KMS-11 (cell line): ENCODE measurements at regions not wholly inside any gene's neighbourhood (a gene's known extent, or its start where the extent isn't known, plus 50 kb on each side); places are given as distances from the start of the nearest gene placed in this dataset.

Source experiments
- H2AFZ ChIP-seq: fragments of 200-600 bp; sonication (generic); 2 replicates; pipeline ENCODE4 v1.6.1; 2016; ENCODE audit warnings: antibody characterized with exemption, mixed run types, low read depth
- H3K27ac ChIP-seq: fragments of 200-600 bp; sonication (generic); 2 replicates; pipeline ENCODE4 v1.6.1; 2016; ENCODE audit warnings: mild to moderate bottlenecking, mixed run types
- H3K27me3 ChIP-seq: fragments of 200-600 bp; sonication (generic); 2 replicates; pipeline ENCODE4 v1.6.1; 2017; ENCODE audit warnings: mild to moderate bottlenecking, low read depth, mixed run types, moderate library complexity; ENCODE audit not compliant: insufficient read depth
- H3K36me3 ChIP-seq: fragments of 200-600 bp; sonication (generic); 2 replicates; pipeline ENCODE4 v1.6.1; 2017; ENCODE audit warnings: mild to moderate bottlenecking, mixed run types; ENCODE audit not compliant: insufficient read depth
- H3K4me1 ChIP-seq: fragments of 200-600 bp; sonication (generic); 2 replicates; pipeline ENCODE4 v1.6.1; 2016; ENCODE audit warnings: mild to moderate bottlenecking, low read depth, mixed run types; ENCODE audit not compliant: poor library complexity, severe bottlenecking
- H3K4me2 ChIP-seq: fragments of 200-600 bp; sonication (generic); 2 replicates; pipeline ENCODE4 v1.7.0; 2016; ENCODE audit warnings: mild to moderate bottlenecking, mixed run types
- H3K4me3 ChIP-seq: fragments of 200-600 bp; sonication (generic); IDR thresholded peaks from 2 replicates; pipeline ENCODE4 v1.6.1; 2017; ENCODE audit warnings: low read depth, low read length, mixed read lengths; ENCODE audit not compliant: insufficient read depth
- H3K79me2 ChIP-seq: fragments of 200-600 bp; sonication (generic); 2 replicates; pipeline ENCODE4 v1.6.1; 2016; ENCODE audit warnings: low read depth, mixed run types; ENCODE audit not compliant: insufficient read depth
- H3K9ac ChIP-seq: fragments of 200-600 bp; sonication (generic); 2 replicates; pipeline ENCODE4 v1.6.1; 2016; ENCODE audit warnings: mild to moderate bottlenecking, mixed run types
- H4K20me1 ChIP-seq: fragments of 200-600 bp; sonication (generic); 2 replicates; pipeline ENCODE4 v1.6.1; 2016; ENCODE audit warnings: mild to moderate bottlenecking, mixed run types; ENCODE audit not compliant: insufficient read depth
- TF ChIP-seq, protein P1 (sequence below): fragments of 200-600 bp; sonication (generic); conservative IDR thresholded peaks from 2 replicates; pipeline ENCODE4 v1.6.1; 2017; ENCODE audit warnings: low read depth, mild to moderate bottlenecking, antibody characterized with exemption, low read length, moderate library complexity, mixed read lengths

- TF ChIP-seq, protein P1, sequence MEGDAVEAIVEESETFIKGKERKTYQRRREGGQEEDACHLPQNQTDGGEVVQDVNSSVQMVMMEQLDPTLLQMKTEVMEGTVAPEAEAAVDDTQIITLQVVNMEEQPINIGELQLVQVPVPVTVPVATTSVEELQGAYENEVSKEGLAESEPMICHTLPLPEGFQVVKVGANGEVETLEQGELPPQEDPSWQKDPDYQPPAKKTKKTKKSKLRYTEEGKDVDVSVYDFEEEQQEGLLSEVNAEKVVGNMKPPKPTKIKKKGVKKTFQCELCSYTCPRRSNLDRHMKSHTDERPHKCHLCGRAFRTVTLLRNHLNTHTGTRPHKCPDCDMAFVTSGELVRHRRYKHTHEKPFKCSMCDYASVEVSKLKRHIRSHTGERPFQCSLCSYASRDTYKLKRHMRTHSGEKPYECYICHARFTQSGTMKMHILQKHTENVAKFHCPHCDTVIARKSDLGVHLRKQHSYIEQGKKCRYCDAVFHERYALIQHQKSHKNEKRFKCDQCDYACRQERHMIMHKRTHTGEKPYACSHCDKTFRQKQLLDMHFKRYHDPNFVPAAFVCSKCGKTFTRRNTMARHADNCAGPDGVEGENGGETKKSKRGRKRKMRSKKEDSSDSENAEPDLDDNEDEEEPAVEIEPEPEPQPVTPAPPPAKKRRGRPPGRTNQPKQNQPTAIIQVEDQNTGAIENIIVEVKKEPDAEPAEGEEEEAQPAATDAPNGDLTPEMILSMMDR: no peak
- Histone ChIP-seq H3K4me1 (peaks cover 31% of the 10 kb centered on the region), H3K27ac (no peak overlapping the region)
These were observed 163.9 kb downstream of the TSEN15 start for GRCh38 chr1:184215274-184215925.

DNA sequence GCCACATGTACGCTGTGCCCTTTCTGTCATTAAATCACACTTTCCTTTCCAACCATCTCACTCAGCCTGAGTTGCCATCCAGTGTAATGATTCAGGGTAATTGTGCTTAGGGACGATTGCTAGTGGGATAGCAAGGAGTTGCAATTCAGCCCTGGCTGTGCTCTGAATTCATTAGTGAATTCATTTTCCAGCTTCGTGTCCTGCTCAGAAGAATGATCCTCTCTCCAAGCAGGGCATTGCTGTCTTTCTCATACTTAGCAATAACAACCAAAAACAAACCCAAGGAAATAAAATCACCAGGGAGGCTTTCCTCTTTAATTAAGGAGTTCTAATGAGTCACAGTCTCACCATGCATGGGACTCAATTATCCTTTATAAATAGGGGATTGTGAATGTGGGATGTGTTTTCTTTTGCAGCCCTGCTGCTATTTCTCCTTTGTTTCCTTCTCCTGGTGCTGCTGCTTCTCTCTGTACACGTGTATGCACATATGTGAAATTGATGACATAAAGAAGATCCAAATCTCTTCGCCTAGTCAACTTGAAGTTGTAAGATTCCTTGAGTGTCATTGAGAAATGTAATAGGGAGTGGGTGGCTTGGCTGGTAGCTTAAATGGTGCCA lies 167.0 kb downstream of the TSEN15 start:
- Histone ChIP-seq H3K79me2 (no peaks in the 10 kb centered on the region), H4K20me1 (no peaks in the 10 kb centered on the region), H3K4me1 (peaks cover 3% of the 10 kb centered on the region), H3K4me2 (no peak overlapping the region), H3K36me3 (no peaks in the 10 kb centered on the region), H3K4me3 (no peak overlapping the region), H3K27me3 (no peaks in the 10 kb centered on the region), H3K27ac (no peak overlapping the region), H3K9ac (no peak overlapping the region), H2AFZ (no peak overlapping the region)
- TF ChIP-seq, protein P1: no peak

More at GRCh38 chr1:184215274-184215925, 163.9 kb downstream of the TSEN15 start:
- H3K9ac ChIP-seq: no peak overlapping the region
- H3K4me3 ChIP-seq: no peak overlapping the region
- no peaks in the 10 kb centered on the region for H3K36me3 ChIP-seq
- no peaks in the 10 kb centered on the region for H4K20me1 ChIP-seq
- H2AFZ ChIP-seq: no peak overlapping the region
- no peaks in the 10 kb centered on the region for H3K27me3 ChIP-seq
- no peak overlapping the region for H3K4me2 ChIP-seq
- no peaks in the 10 kb centered on the region for H3K79me2 ChIP-seq

DNA sequence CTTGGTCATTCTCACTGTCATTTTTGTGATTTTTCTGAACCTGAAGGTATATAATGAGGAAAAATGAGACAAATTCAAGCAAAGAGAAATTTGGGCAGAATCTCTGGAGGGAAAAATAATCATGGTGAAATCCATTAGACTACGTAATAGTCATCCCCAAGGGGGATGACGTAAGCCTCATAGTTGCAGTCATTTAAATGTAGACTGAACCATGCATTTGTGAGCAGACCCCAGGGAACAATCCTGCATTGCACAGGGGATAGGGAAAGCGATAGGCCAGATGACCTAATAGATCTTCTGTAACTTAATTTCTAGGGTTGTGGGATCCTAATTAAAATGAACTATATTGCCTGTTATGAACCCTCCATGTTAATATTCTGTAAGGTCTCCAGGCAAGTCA lies 167.4 kb upstream of the C1orf21 start:
- H3K9ac ChIP-seq: no peak overlapping the region
- H3K79me2 ChIP-seq: no peaks in the 10 kb centered on the region
- H2AFZ ChIP-seq: no peak overlapping the region
- no peak overlapping the region for H3K4me3 ChIP-seq
- TF ChIP-seq, protein P1: no peak
- no peaks in the 10 kb centered on the region for H3K27me3 ChIP-seq
- H3K4me2 ChIP-seq: no peak overlapping the region
- H4K20me1 ChIP-seq: no peaks in the 10 kb centered on the region
- peaks cover 3% of the 10 kb centered on the region for H3K4me1 ChIP-seq
- H3K27ac ChIP-seq: no peak overlapping the region
- no peaks in the 10 kb centered on the region for H3K36me3 ChIP-seq

- H3K4me1 ChIP-seq: peaks cover 3% of the 10 kb centered on the region
- no peaks in the 10 kb centered on the region for H3K79me2 ChIP-seq
- TF ChIP-seq, protein P1: no peak
- H3K27me3 ChIP-seq: no peaks in the 10 kb centered on the region
- no peaks in the 10 kb centered on the region for H4K20me1 ChIP-seq
- H3K4me2 ChIP-seq: no peak overlapping the region
- H3K36me3 ChIP-seq: no peaks in the 10 kb centered on the region
- H3K9ac ChIP-seq: no peak overlapping the region
- H2AFZ ChIP-seq: no peak overlapping the region
- no peak overlapping the region for H3K27ac ChIP-seq
- no peak overlapping the region for H3K4me3 ChIP-seq
These were observed 166.9 kb upstream of the C1orf21 start for GRCh38 chr1:184219883-184220282.
